ENCODE measurements at regions not wholly inside any gene's neighbourhood (a gene's known extent, or its start where the extent isn't known, plus 50 kb on each side); places are given as distances from the start of the nearest gene placed in this dataset.
"Not testable (repeated sequence)": the region's sequence is repeated elsewhere in the genome, so short reads cannot be mapped to it uniquely, and the experiment has no call there.

DNA sequence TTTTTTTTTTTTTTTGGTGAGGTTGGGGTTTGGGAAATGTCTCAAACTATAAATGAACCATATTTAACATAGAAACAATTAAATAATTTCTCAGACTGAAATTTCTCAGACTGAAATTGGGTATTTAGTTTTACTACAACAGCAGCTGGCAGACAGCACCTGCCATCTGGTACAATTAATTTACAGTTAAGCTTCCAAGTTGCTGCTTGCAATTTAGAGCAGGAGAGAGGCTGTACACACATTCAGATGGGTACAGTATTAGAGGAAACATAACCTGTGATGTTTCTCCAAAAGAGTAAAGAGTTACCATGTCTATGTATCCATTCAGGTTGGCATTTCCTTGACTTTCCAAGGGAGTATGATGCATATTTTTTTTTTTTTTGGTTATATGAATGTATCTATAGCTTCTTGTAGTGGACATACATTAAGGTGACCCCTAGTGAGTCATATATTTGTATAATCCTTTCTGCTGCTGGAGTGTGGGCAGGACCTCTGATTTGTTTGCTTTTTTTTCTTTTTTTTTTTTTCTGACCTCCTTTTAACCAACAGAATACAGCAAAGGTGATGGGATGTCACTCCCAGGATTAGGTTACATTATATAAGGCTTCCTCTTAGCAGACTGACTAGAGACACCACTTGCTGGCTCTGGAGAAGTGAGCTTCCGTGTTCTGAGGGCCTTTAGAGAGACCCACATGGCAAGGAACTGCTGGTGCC is 201.7 kb downstream of the PTH2R start:
- no peak for DNase-seq (ENCODE audit: low read depth)

DNA sequence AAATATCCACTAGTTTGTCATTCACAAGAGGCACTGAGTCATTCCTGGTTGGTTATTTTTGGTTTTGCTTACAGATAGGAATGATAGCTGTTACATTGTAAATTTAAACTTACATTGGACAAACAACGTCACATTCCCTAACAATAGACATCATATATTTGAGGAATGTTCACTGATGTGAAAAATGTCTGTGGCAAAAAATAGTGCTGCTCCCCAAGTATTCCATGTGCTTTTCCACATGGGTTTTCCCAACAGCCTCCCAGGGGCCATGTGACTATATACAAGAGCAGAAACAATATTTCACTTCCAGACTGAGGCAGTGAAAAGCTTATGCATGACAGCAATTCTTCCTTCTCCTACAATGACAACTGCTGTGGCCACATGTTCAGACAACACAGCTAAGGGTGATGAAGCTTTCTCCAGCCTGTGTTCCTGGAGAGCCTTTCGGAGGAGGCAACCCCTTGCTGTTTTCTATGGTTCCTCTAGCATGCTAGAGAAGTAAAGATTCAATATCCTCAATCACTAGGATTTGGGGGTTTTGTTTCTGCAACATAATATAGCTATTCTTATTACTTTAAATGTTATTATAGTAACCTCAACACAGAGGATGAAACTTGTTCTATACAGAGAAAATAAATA is 202.7 kb downstream of the PTH2R start:
- DNase-seq (ENCODE audit: low read depth), result no peak

DNA sequence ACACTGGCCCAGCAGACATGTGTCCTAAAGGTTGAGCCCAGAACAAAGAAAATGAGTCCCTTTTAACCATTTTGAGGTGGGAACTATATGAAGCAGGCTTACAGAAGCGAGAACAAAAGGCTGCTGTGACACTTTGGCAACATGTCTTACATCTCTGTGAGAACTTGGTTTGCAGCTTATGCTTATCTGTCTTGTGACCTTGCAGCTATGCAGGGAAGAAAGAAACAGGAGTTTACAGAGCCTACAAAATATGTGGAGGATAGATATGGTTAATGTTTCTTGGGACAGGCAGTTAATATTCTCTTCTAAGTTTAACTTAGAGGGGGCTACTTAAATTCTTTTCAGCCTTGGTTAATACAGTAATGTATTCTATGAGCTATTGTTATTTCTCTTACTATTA is 209.1 kb downstream of the PTH2R start:
- not testable (repeated sequence) for DNase-seq (ENCODE audit: low read depth)

DNA sequence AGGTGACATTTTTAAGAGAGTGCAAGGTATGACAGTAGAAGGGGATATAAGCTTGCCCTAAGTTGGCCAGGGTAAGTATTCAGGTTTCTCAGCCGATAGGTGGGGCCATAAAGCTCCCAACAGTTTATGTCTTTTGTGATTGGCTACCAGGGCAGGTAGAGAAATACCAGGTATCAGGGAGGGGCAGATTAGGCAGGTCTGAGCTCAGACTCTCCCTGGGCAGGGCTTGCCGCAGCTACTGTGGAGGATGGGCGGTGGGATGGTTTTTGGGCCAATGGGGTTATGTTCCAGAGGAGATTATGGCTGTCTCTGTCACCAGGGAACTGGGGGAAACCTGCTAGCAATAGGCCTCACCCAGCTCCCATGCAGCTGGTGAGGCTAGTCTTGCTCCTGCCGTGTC is 211.6 kb downstream of the PTH2R start:
- no peak for DNase-seq (ENCODE audit: low read depth)

DNA sequence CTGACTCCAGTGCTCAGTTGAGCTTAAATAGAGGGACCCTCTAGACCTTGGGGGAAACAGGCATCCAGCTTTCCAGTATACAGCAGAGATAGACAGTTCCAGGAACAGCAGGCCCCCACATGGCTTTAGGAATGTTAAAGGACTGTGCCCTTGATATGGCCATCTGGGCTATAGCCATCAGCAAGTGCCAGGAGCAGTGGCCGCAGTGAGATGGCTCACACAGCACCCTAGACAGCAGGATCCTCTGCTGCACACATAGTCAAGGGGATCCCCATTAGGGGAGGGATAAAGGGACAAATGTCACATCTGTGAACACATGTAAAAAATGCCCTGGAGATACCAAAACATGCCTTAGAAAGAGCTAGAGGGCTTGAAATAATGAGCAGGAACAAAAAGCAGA is 213.4 kb downstream of the PTH2R start:
- DNase-seq (ENCODE audit: low read depth), result no peak

DNA sequence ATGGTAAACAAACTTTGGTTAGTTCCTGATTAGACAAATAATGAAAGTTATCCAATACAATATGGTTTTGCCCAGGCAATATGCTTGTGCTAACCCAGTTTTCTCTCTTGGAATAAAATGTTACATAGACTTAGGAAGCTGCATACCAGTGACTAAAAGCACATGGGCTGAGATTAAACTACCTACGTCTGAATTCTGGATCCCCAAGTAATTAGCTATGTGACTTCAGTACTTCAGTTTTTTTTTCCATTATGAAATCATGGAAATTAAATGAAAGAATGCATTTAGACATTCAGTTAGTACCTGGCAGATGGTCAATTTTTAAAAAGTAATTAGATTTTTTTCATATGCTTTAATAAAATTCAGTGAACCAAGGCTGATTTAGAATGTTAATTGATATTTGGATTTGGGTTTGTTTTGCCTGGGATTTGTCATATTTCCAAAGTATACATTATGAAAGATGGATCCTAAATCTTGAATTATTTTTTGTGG is 213.9 kb downstream of the PTH2R start:
- no peak for DNase-seq (ENCODE audit: low read depth)

DNA sequence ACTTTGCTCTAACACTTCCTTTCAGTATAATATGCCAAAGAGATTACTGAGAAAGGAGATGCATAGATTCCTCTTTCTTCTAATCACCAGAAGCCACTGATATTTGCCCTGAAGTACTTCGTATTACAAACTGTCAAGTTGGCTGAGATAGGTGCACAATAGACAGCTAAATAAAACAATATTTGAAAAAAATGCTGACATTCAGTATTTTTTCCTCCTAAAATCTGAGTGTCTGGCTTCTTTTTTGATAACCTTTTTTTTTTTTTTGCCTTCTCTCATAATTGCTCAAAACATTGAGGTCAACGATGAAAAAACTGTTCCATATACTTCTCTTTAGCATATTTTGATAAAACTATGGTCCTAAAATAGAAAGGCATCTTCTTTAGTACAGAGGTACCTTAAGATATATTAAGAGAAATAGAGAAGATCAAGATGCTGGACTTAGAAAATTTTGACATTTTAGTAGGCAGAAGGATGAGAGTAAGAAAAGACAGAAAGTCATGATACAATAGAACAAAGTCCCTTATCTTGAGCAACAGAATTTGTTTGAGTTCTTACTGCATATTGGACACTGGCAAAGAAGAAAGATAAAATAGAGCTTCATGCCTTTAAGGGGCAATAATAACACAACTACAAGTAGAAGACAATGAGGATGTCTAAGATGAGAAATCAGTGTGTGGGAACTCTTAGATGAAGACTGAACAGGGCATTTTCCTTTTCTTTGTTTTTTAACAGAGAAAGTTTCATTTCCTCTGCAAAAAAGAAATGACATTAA is 220.7 kb downstream of the PTH2R start:
- no peak for DNase-seq (ENCODE audit: low read depth)

DNA sequence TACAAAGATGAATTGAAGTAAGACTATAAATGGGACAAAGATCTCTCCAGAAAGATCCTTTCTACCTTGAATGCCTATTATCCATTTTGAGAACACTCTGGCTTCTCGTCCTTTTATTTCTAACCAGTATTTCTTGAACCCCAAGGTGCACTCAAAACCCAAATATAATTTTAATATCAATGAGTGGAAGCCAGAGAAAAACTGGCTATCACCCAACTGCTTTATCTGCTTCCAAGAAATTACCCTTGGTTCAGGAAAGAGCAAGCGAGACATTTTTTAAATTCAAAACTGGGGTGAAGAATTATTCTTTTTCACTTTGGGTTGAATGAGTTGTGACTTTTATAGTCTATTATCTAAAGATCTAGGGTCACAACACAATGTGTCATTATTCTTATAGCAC is 221.3 kb downstream of the PTH2R start:
- no peak for DNase-seq (ENCODE audit: low read depth)

DNA sequence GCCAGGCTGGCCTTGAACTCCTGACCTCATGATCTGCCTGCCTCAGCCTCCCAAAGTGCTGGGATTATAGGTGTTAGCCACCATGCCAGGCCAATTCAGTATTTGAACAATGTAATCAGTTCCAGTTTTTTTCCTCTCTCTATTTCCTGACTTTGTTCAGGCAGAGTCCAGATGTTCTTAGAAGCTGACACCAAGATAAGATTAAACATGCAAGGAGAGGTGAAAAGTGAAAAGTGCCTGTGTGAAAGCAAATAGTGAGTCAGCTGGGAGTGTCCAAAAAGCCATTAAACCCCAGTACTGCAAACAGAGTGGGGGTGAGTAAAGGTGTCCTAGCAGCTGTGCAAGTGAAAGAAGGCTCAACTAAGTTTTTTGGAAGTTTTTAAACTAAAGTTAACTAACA is 231.5 kb downstream of the PTH2R start:
- DNase-seq (ENCODE audit: low read depth), result no peak

DNA sequence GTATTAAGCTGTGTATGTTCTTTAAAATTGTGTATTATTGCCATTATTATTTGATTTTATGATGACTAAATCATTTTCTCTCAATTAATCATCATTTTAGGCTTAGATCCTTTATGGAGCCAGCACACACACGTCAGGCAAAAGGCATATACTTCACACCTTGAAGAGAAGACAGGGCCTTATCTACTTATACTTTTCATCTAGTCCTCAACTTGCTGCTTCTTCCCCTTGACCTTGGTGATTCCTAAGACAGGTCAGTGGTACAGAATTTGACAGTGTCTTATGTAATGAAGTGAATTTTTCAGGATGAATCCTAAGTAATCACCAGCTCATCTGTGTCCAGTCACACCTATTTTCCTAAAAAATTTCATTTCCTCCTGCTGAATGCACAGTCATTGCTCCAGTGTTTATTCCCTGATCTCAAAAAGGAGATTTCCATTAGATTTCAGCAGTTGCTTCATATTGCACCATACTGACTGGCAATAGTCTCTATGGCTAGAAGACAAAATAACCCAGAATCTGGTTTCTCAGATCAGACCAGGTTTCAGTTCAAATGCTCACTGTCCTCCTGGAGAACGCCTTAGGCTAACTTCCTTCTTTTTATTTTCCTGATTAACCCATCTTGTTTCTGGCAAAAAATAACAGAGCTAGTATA is 235.7 kb downstream of the PTH2R start:
- DNase-seq (ENCODE audit: low read depth), result no peak

DNA sequence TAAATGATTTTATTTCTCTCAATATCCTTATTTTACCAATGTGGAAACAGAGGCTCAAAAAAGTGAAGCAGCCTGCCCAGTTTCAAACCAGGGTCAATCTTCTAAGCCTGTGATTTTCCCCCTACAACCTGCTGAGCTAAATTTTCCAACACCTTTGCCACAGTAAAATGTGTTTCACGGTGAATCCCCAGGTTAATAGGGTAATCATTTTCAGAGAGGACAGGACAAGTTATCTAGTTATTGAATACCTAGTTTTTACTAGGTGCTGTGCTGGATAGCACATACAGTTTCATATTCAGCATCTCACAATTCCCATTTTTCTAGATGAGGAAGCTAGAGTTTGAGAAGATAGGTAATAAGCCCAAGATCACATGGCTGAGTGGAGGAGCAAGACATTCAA is 236.6 kb downstream of the PTH2R start:
- DNase-seq (ENCODE audit: low read depth), result no peak

DNA sequence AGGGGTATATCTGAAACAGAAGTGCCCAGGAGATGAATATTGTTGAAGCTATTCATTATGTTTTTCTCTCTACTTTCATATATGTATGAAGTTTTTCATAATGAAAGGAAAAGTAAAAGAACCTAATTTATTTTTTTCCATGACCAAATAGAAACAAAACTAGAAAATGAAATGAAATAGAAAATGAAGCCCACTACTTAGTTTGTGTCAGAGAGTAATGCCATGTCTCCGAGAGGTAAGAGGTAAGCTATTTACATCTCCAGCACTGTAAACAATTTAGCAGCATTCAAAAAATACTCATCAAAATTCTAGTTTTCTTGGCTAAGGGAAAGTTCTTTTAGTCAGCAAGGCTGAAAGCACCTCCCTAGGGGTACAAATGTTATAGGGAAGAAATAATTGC is 238.6 kb downstream of the PTH2R start:
- DNase-seq (ENCODE audit: low read depth), result no peak

DNA sequence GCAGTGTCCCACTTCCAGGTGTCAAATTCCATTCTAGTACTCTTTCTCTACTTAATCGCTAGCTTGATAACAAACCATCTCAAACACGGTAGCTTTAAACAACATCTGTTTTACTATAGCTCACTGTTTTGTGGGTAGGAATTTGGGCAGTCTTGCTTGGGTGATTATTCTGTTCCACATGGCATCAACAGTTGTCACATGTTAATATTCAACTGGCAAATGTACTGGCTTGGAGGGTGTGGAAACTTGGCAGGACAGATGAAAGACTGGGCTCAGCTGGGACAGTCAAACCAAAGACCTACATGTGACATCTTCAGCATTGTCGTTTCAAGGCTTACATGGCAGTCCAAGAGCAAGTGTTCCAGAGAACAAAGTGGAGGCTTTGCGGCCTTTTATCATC is 241.8 kb downstream of the PTH2R start:
- DNase-seq (ENCODE audit: low read depth), result no peak

DNA sequence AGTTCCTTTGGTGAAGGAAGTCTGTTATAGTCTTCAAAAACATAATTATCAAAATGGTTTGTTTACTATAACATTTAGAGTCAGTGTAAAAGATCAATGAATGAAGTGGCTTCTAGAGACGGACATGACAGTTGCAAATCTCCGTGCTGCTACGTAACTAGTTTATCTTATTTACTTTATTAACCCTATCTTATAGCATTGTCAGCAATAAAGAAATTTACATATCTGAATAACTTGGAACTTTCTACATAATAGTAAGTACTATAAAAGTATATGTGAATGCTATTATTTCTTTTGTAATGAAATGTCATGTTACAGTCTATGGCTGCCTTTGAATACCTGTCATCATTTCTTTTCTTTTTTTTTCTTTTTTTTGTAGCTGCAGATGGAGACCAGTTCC is 246.8 kb downstream of the PTH2R start:
- DNase-seq (ENCODE audit: low read depth), result no peak

DNA sequence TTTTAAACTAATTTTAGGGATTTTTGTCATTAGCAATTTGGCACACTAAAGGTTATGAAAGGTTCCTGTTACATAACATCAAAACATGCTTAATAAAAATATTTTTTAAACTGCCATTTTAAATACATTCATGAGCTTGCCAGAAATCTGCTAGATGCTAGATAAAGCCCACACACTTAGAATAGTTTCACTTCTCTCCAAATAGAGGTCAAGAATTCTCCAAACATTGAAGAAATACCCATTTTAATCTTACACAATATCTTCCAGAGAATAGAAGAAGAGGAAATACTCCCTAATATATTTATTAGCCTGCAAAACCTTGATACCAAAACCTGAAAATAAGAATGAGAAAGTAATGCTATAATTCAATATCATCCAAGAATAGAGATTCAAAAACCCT is 247.5 kb downstream of the PTH2R start:
- DNase-seq (ENCODE audit: low read depth), result no peak

DNA sequence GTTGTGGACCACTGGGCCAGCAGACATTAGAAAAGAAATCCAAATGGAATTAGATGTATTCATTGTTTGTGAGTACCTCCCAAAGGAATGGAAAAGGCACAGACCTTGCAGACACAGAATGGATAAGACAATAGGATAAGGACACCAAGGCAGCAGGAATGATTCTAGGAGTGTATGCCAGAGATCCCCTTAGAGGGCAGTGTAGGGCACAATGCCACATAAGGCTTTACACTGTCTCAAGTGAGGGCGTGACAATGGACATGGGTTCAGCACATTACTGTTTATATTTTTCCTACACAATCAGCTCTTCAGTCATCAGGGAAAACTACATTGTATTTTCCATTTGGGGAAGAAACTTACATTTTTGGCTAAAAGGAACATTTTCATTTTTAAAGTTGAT is 250.9 kb downstream of the PTH2R start:
- no peak for DNase-seq (ENCODE audit: low read depth)

DNA sequence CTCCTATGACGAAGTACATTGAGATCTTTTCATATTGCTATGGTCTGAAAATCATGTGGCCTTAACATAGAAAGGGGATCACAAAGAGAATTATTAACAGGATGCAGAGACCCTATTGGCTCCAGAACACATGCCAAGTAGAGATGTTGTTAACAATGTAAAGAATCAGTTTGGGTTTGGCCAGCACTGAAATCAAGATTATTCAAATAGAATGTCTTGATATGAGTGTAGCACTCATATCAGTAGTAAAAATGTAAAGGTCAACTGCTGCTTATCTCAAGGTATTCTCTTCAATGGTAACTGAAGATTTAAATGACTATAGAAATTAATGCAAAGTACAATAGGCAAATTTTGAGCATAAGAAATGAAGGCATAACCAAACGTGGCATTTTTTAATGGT is 262.8 kb downstream of the PTH2R start:
- DNase-seq (ENCODE audit: low read depth), result no peak

DNA sequence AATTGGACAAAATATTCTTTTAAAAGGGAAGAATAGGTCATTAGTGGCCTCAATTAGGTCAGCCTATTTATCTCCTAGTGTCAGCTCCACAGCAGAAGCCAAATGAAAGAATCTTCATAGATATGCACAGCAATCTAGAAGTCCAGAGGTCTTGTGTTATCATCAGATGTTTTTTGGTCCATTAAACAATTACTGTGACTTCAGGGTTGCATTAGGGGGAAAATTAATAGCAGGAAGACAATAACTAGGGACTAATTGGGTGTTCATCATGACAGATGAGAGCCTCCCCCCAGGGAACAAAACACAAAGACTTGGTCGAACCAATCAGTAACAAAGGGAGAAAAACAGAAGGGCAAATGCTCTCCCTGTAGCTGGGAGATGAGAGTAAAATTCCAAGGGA is 264.7 kb downstream of the PTH2R start:
- DNase-seq (ENCODE audit: low read depth), result no peak

DNA sequence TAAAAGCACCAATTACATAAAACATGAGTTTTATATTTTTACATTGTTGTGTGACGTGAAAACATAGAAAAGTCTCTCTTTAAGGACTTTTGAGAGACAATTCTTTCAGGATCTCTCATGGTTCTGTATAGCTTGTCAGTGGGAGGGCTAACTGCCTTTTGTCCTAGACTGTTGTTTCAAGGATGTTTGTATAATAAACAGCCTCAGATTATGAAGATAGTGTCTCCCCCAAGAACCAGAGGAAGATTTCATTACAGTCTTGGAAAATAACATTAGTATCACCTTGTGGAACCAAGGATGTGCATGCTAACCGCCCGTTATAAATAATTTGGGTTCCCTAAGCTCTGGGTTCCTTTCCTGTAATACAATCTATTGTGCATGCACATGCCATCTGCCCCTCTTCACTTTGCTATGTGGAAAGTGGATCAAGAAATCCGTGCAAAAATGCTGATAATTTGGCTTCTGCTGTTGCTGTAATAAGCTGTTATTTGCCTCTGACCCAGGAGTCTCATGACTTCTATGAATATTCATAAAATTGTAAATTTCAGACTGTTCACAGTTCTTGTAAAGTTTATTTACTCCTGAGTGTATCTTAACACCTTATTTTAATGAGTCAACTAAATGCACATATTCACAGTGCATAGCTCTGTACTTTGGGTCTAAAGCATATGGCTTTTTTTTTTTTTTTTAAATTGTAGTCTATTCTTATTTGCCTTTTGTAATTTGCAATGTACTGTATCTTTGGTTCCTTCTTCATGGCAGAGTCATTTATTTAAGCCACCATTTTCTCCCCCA is 265.5 kb downstream of the PTH2R start:
- no peak for DNase-seq (ENCODE audit: low read depth)

DNA sequence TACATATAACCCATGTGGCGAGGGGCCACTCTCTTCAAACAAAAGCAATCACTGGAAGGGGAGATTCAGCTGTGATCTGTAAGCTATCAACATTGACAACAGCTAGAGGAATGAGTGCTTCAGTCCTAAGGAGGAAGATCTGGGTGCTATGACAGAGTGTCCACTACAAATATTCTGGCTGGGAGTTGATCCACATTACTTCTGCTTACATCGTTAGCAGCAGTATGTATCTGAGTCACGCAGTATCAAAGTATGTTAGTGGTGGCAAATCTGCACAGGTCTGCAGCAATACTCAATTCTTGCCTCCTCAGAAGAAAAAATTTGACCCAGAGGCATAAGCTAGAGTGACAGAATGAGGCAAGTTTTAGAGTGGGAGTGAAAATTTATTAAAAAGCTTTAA is 267.0 kb downstream of the PTH2R start:
- DNase-seq (ENCODE audit: low read depth), result no peak

DNA sequence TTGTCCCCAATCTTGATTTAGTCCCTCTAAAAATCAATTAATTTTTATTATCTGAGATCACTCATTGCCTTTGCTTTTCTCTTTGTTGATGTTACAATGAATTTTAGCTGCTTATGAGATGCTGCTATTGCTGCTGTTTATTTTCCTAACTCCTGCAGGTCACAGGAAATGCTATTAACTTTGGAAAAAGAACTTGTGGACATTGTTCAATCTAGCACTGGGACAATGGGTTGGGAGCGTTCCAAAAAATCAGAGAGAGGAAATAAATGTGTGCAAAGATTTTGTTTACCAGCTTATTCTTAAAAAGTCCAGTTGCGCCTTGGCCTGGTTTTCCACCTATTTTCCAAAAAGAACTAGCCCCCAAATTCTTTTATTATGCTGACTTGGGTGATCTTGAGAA is 268.3 kb downstream of the PTH2R start:
- DNase-seq (ENCODE audit: low read depth), result no peak

DNA sequence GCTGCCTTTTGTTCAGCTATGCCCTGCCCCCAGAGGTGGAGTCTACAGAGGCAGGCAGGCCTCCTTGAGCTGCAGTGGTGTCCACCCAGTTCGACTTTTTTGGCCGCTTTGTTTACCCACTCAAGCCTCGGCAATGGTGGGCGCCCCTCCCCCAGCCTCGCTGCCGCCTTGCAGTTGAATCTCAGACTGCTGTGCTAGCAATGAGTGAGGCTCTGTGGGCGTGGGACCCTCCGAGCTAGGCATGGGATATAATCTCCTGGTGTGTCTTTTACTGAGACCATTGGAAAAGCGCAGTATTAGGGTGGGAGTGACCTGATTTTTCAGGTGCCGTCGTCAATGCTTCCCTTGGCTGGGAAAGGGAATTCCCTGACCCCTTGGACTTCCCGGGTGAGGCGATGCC is 279.3 kb downstream of the PTH2R start:
- not testable (repeated sequence) for DNase-seq (ENCODE audit: low read depth)

All from RPMI7951 (cell line).